WTC11 (cell line): ENCODE measurements at regions not wholly inside any gene's neighbourhood (a gene's known extent, or its start where the extent isn't known, plus 50 kb on each side); places are given as distances from the start of the nearest gene placed in this dataset.

Source experiments
- AR ChIP-seq: fragments of 250-450 bp; sonication (Bioruptor Pico); IDR thresholded peaks from 2 replicates; pipeline ENCODE4 v1.9.0; 2021; ENCODE audit warnings: mild to moderate bottlenecking
- ARID4B ChIP-seq: sonication (generic); formaldehyde crosslinking; IDR thresholded peaks from 2 replicates; pipeline ENCODE4 v1.8.0; 2023; ENCODE audit warnings: missing genetic modification reagents, mild to moderate bottlenecking, borderline replicate concordance
- CTCF ChIP-seq: fragments of 200-600 bp; IDR thresholded peaks from 2 replicates; pipeline ENCODE4 v1.8.0; 2022; ENCODE audit warnings: antibody characterized with exemption
- E2F4 ChIP-seq: sonication (generic); formaldehyde crosslinking; IDR thresholded peaks from 2 replicates; pipeline ENCODE4 v1.8.1; 2022; ENCODE audit warnings: low read depth, mild to moderate bottlenecking, moderate library complexity, missing genetic modification reagents, borderline replicate concordance
- E2F5 ChIP-seq: sonication (generic); formaldehyde crosslinking; IDR thresholded peaks from 2 replicates; pipeline ENCODE4 v1.8.1; 2022; ENCODE audit warnings: mild to moderate bottlenecking, moderate library complexity, missing genetic modification reagents
- ESRRA ChIP-seq: sonication (generic); formaldehyde crosslinking; IDR thresholded peaks from 2 replicates; pipeline ENCODE4 v1.8.1; 2022; ENCODE audit warnings: mild to moderate bottlenecking, missing genetic modification reagents, borderline replicate concordance
- MAX ChIP-seq: sonication (generic); formaldehyde crosslinking; IDR thresholded peaks from 2 replicates; pipeline ENCODE4 v1.8.0; 2022; ENCODE audit warnings: mild to moderate bottlenecking, missing genetic modification reagents
- NR1H2 ChIP-seq: sonication (generic); formaldehyde crosslinking; IDR thresholded peaks from 2 replicates; pipeline ENCODE4 v1.9.0; 2021; ENCODE audit warnings: mild to moderate bottlenecking, moderate library complexity, missing genetic modification reagents
- PRDM15 ChIP-seq: sonication (generic); formaldehyde crosslinking; IDR thresholded peaks from 2 replicates; pipeline ENCODE4 v1.8.0; 2022; ENCODE audit warnings: missing genetic modification reagents
- ZNF121 ChIP-seq: sonication (generic); formaldehyde crosslinking; IDR thresholded peaks from 2 replicates; pipeline ENCODE4 v1.8.0; 2023; ENCODE audit warnings: missing genetic modification reagents

- TF ChIP-seq NR1H2 (CRISPR knock-in tag) = no peak
- TF ChIP-seq CTCF = no peak
- TF ChIP-seq ESRRA = no peak
- TF ChIP-seq AR (CRISPR knock-in tag) = no peak
- no peak for TF ChIP-seq E2F4 (CRISPR knock-in tag)
- no peak for TF ChIP-seq MAX (CRISPR knock-in tag)
- TF ChIP-seq ZNF121 (CRISPR knock-in tag) = no peak
- no peak for TF ChIP-seq ARID4B (CRISPR knock-in tag)
- TF ChIP-seq E2F5 (CRISPR knock-in tag) = no peak
- TF ChIP-seq PRDM15 (CRISPR knock-in tag) = no peak
Measured at GRCh38 chr13:53408306-53408705, 379.7 kb downstream of the OLFM4 start.
